HFFc6 (cell line): ENCODE measurements at regions not wholly inside any gene's neighbourhood (a gene's known extent, or its start where the extent isn't known, plus 50 kb on each side); places are given as distances from the start of the nearest gene placed in this dataset.
A peak's percentile ranks its signal among the peaks of the same experiment; 100 is the strongest.

ENCODE experiments used
- DNase-seq: peaks from one replicate; pipeline ENCODE4 v3.0.0-alpha.2; 2018
- H3K27ac Mint-ChIP-seq: 2 replicates; pipeline ENCODE4 v1.8.0; 2020; ENCODE audit warnings: mild to moderate bottlenecking, mixed read lengths
- H3K27me3 Mint-ChIP-seq: 2 replicates; pipeline ENCODE4 v1.8.0; 2021; ENCODE audit warnings: mild to moderate bottlenecking, moderate library complexity, mixed read lengths; ENCODE audit not compliant: insufficient read depth
- H3K36me3 Mint-ChIP-seq: 2 replicates; pipeline ENCODE4 v1.8.0; 2021; ENCODE audit warnings: low read depth, mixed read lengths
- H3K4me1 Mint-ChIP-seq: 2 replicates; pipeline ENCODE4 v1.8.0; 2020; ENCODE audit warnings: low read depth, mixed read lengths
- H3K4me3 Mint-ChIP-seq: 2 replicates; pipeline ENCODE4 v1.8.0; 2020; ENCODE audit warnings: mild to moderate bottlenecking, moderate library complexity, mixed read lengths
- H3K9me3 Mint-ChIP-seq: 2 replicates; pipeline ENCODE4 v1.8.0; 2020; ENCODE audit warnings: mild to moderate bottlenecking, mixed read lengths
- CTCF ChIP-seq: fragments of 200-600 bp; sonication (generic); IDR thresholded peaks from 2 replicates; pipeline ENCODE4 v1.5.0; 2021; ENCODE audit warnings: antibody characterized with exemption, mild to moderate bottlenecking

GRCh38 chr5:145540375-145540774 is 294.8 kb downstream of the PRELID2 start:
- no peak for DNase-seq
- Mint-ChIP-seq H3K4me1 (peaks cover 26% of the 10 kb centered on the region), H3K4me3 (peak overlapping the region; percentile 5; the same call in 1 of the 2 replicates), H3K27ac (peak overlapping the region; percentile 16), H3K9me3 (peaks cover 10% of the 10 kb centered on the region), H3K36me3 (peaks cover 18% of the 10 kb centered on the region), H3K27me3 (no peaks in the 10 kb centered on the region)
- no peak for TF ChIP-seq CTCF

DNA sequence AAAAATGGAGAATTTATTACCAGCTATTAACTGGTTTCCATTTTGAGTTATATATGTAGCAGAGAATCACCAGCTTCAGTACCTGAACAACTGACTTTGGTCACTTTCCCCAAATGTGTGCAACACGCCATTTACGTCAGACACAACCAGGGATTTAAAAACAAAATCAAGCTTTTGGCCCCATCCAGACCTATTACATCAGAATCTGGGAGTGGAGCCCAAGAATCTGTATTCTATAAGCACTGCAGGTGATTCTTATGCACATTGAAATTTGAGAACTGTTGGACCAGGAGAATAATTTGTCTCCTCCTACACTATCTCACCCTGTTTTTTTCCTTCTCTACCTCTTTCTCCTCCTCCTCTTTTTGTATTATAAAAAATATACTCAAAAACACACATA is 295.9 kb downstream of the PRELID2 start:
- peaks cover 27% of the 10 kb centered on the region for H3K4me1 Mint-ChIP-seq
- H3K27ac Mint-ChIP-seq, result no peak overlapping the region
- H3K9me3 Mint-ChIP-seq, result peaks cover 10% of the 10 kb centered on the region
- no peak for TF ChIP-seq CTCF
- no peaks in the 10 kb centered on the region for H3K27me3 Mint-ChIP-seq
- no peak for DNase-seq
- H3K4me3 Mint-ChIP-seq, result no peak overlapping the region
- H3K36me3 Mint-ChIP-seq, result peaks cover 18% of the 10 kb centered on the region

DNA sequence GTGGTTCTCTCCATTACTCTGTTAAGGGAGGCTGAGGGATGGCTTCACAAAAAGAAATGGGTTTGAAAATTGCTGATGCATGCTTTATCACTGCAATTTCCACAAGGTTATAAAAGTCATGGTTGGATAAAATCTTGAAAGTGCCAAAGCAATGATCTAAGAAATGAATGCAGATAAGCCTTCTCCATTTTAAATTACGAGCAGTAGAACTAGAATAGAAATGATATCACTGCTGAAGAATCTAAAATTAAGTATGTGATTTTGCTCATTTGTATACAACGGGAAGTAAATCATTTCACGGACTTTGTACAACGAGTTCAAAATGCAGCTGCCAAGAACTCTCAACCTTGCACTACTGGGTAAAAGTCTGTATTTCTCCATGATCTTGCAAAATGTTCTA is 299.0 kb downstream of the PRELID2 start:
- no peaks in the 10 kb centered on the region for H3K27me3 Mint-ChIP-seq
- peaks cover 10% of the 10 kb centered on the region for H3K9me3 Mint-ChIP-seq
- peaks cover 44% of the 10 kb centered on the region for H3K4me1 Mint-ChIP-seq
- H3K27ac Mint-ChIP-seq, result peak overlapping the region; percentile 76
- TF ChIP-seq CTCF, result no peak
- peak overlapping the region; percentile 18 for H3K4me3 Mint-ChIP-seq
- H3K36me3 Mint-ChIP-seq, result peaks cover 18% of the 10 kb centered on the region
- no peak for DNase-seq

DNA sequence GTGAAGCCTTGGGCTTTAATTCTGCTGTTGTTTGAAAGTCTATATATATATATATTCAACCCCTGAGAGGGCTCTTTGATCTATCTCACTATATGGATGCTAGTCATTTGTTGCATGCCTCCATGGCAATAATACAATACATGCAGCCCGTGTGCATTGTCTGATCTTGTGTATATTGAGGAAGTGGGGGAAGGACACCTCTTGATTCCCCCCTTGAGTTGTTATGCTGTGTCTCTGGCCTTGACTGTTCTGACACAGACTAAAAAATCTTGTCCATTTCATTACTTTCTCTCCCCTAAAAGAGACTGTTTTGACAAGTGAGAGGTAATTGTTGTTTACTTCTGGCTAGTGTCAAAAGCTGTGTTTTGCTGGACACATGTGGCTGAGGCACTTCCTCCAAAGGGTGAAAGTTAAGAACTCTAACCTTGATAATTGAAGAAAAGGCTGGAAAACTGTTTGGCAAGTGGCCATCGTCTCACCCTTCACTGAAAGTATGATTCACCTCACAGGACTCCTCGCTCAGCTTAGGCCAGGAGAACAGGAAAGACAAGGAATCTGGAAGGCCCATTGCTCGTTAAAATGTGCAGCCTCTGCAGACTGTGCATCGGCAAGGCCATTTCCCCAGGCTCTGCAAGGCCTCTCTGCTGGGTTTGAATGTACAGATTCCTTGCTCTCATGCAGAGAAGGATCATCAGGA is 304.0 kb downstream of the PRELID2 start:
- H3K27ac Mint-ChIP-seq, result peak overlapping the region; percentile 87
- DNase-seq, result peak; percentile 80
- no peaks in the 10 kb centered on the region for H3K9me3 Mint-ChIP-seq
- peaks cover 38% of the 10 kb centered on the region for H3K4me1 Mint-ChIP-seq
- H3K27me3 Mint-ChIP-seq, result no peaks in the 10 kb centered on the region; the same call in 1 of the 2 replicates
- peaks cover under 1% of the 10 kb centered on the region for H3K36me3 Mint-ChIP-seq
- no peak for TF ChIP-seq CTCF
- peak overlapping the region; percentile 24; the same call in 1 of the 2 replicates for H3K4me3 Mint-ChIP-seq

- no peak for DNase-seq
- Mint-ChIP-seq H3K9me3 (peaks cover 10% of the 10 kb centered on the region), H3K4me3 (no peak overlapping the region), H3K27me3 (no peaks in the 10 kb centered on the region), H3K36me3 (peaks cover 9% of the 10 kb centered on the region), H3K4me1 (no peaks in the 10 kb centered on the region; the same call in 1 of the 2 replicates), H3K27ac (no peak overlapping the region)
- no peak for TF ChIP-seq CTCF
These were observed 313.6 kb downstream of the PRELID2 start for GRCh38 chr5:145521523-145521922.
